ENCODE measurements at regions not wholly inside any gene's neighbourhood (a gene's known extent, or its start where the extent isn't known, plus 50 kb on each side); places are given as distances from the start of the nearest gene placed in this dataset.
"Not testable (repeated sequence)": the region's sequence is repeated elsewhere in the genome, so short reads cannot be mapped to it uniquely, and the experiment has no call there.

GRCh38 chr17:62239569-62239968 is 140.8 kb upstream of the EFCAB3 start:
- not testable (repeated sequence) for H3K4me3 ChIP-seq (ENCODE audit: insufficient read depth in 1 of 2, low read depth in 1 of 2, low read length in 2 of 2); H3K14ac ChIP-seq (ENCODE audit: low read length in 2 of 2); H3K79me1 ChIP-seq (replicated peaks; ENCODE audit: low read length, poor library complexity, severe bottlenecking); DNase-seq; H2AFZ ChIP-seq (ENCODE audit: low read depth, low read length); H2BK15ac ChIP-seq (ENCODE audit: low read depth, poor library complexity, severe bottlenecking); H2BK5ac ChIP-seq (ENCODE audit: low read depth, low read length, poor library complexity, severe bottlenecking); H3K4me1 ChIP-seq (ENCODE audit: control insufficient read depth, insufficient read depth, low read depth, low read length); H3K23ac ChIP-seq (ENCODE audit: low read length in 2 of 2); H3K4ac ChIP-seq (ENCODE audit: low read depth in 1 of 2, low read length in 2 of 2); H3K9ac ChIP-seq (ENCODE audit: low read length); H3K4me2 ChIP-seq (ENCODE audit: low read length, poor library complexity, severe bottlenecking); H3K36me3 ChIP-seq (ENCODE audit: control insufficient read depth in 1 of 2, insufficient read depth in 2 of 2, low read depth in 1 of 2, low read length in 2 of 2); H4K91ac ChIP-seq (ENCODE audit: low read length); H3K27ac ChIP-seq (ENCODE audit: low read length, poor library complexity, severe bottlenecking); H3K18ac ChIP-seq (ENCODE audit: low read depth in 1 of 2, low read length in 2 of 2); H2AK5ac ChIP-seq (ENCODE audit: low read length, severe bottlenecking); H4K8ac ChIP-seq (ENCODE audit: low read length); H3K9me3 ChIP-seq (ENCODE audit: control insufficient read depth, low read length); H2BK120ac ChIP-seq (ENCODE audit: low read depth, low read length); H2BK12ac ChIP-seq (ENCODE audit: low read length in 2 of 2)
- WGBS, result 100% methylated on average over 1 of the region's 3 CpGs
- peaks cover 0 to 13% of the 10 kb centered on the region in 2 experiments for H3K27me3 ChIP-seq (ENCODE audit: control insufficient read depth in 1 of 2, insufficient read depth in 1 of 2, low read length in 2 of 2)

GRCh38 chr17:62238551-62239338 is 141.6 kb upstream of the EFCAB3 start:
- not testable (repeated sequence) for H3K18ac ChIP-seq (ENCODE audit: low read depth in 1 of 2, low read length in 2 of 2); H4K91ac ChIP-seq (ENCODE audit: low read length); H2BK12ac ChIP-seq (ENCODE audit: low read length in 2 of 2); H2AK5ac ChIP-seq (ENCODE audit: low read length, severe bottlenecking); H2BK5ac ChIP-seq (ENCODE audit: low read depth, low read length, poor library complexity, severe bottlenecking); H3K4me1 ChIP-seq (ENCODE audit: control insufficient read depth, insufficient read depth, low read depth, low read length); H3K14ac ChIP-seq (ENCODE audit: low read length in 2 of 2); H3K36me3 ChIP-seq (ENCODE audit: control insufficient read depth in 1 of 2, insufficient read depth in 2 of 2, low read depth in 1 of 2, low read length in 2 of 2); H4K8ac ChIP-seq (ENCODE audit: low read length); H2BK120ac ChIP-seq (ENCODE audit: low read depth, low read length); H3K9me3 ChIP-seq (ENCODE audit: control insufficient read depth, low read length); H3K27ac ChIP-seq (ENCODE audit: low read length, poor library complexity, severe bottlenecking); H3K23ac ChIP-seq (ENCODE audit: low read length in 2 of 2); H3K4me3 ChIP-seq (ENCODE audit: insufficient read depth in 1 of 2, low read depth in 1 of 2, low read length in 2 of 2); H2BK15ac ChIP-seq (ENCODE audit: low read depth, poor library complexity, severe bottlenecking); H2AFZ ChIP-seq (ENCODE audit: low read depth, low read length); H3K4ac ChIP-seq (ENCODE audit: low read depth in 1 of 2, low read length in 2 of 2); DNase-seq; H3K9ac ChIP-seq (ENCODE audit: low read length); H3K79me1 ChIP-seq (replicated peaks; ENCODE audit: low read length, poor library complexity, severe bottlenecking); H3K4me2 ChIP-seq (ENCODE audit: low read length, poor library complexity, severe bottlenecking)
- peaks cover 0 to 13% of the 10 kb centered on the region in 2 experiments for H3K27me3 ChIP-seq (ENCODE audit: control insufficient read depth in 1 of 2, insufficient read depth in 1 of 2, low read length in 2 of 2)
- WGBS, result 67% methylated on average over 5 of the region's 6 CpGs

GRCh38 chr17:62233822-62234481 is 146.4 kb upstream of the EFCAB3 start:
- H3K18ac ChIP-seq (ENCODE audit: low read depth in 1 of 2, low read length in 2 of 2); H4K8ac ChIP-seq (ENCODE audit: low read length); H3K14ac ChIP-seq (ENCODE audit: low read length in 2 of 2); H3K36me3 ChIP-seq (ENCODE audit: control insufficient read depth in 1 of 2, insufficient read depth in 2 of 2, low read depth in 1 of 2, low read length in 2 of 2); H3K79me1 ChIP-seq (replicated peaks; ENCODE audit: low read length, poor library complexity, severe bottlenecking); H3K9me3 ChIP-seq (ENCODE audit: control insufficient read depth, low read length); H3K4ac ChIP-seq (ENCODE audit: low read depth in 1 of 2, low read length in 2 of 2); H3K23ac ChIP-seq (ENCODE audit: low read length in 2 of 2); H3K9ac ChIP-seq (ENCODE audit: low read length); H3K27me3 ChIP-seq (ENCODE audit: control insufficient read depth in 1 of 2, insufficient read depth in 1 of 2, low read length in 2 of 2); H2BK5ac ChIP-seq (ENCODE audit: low read depth, low read length, poor library complexity, severe bottlenecking); H3K4me1 ChIP-seq (ENCODE audit: control insufficient read depth, insufficient read depth, low read depth, low read length); H2BK15ac ChIP-seq (ENCODE audit: low read depth, poor library complexity, severe bottlenecking); H3K4me3 ChIP-seq (ENCODE audit: insufficient read depth in 1 of 2, low read depth in 1 of 2, low read length in 2 of 2); DNase-seq; H4K91ac ChIP-seq (ENCODE audit: low read length); H2AK5ac ChIP-seq (ENCODE audit: low read length, severe bottlenecking); H2BK120ac ChIP-seq (ENCODE audit: low read depth, low read length); H2BK12ac ChIP-seq (ENCODE audit: low read length in 2 of 2); H3K4me2 ChIP-seq (ENCODE audit: low read length, poor library complexity, severe bottlenecking); H2AFZ ChIP-seq (ENCODE audit: low read depth, low read length); H3K27ac ChIP-seq (ENCODE audit: low read length, poor library complexity, severe bottlenecking): not testable (repeated sequence)
- WGBS, result no CpG with 5 or more reads among the region's 2 CpGs

GRCh38 chr17:62231293-62231692 is 149.1 kb upstream of the EFCAB3 start:
- H3K4me3 ChIP-seq (ENCODE audit: insufficient read depth in 1 of 2, low read depth in 1 of 2, low read length in 2 of 2); H3K36me3 ChIP-seq (ENCODE audit: control insufficient read depth in 1 of 2, insufficient read depth in 2 of 2, low read depth in 1 of 2, low read length in 2 of 2); H3K79me1 ChIP-seq (replicated peaks; ENCODE audit: low read length, poor library complexity, severe bottlenecking); H2BK120ac ChIP-seq (ENCODE audit: low read depth, low read length); H2AFZ ChIP-seq (ENCODE audit: low read depth, low read length); H2BK15ac ChIP-seq (ENCODE audit: low read depth, poor library complexity, severe bottlenecking); H2BK5ac ChIP-seq (ENCODE audit: low read depth, low read length, poor library complexity, severe bottlenecking); H3K23ac ChIP-seq (ENCODE audit: low read length in 2 of 2); H3K4me1 ChIP-seq (ENCODE audit: control insufficient read depth, insufficient read depth, low read depth, low read length); H3K9ac ChIP-seq (ENCODE audit: low read length); H4K91ac ChIP-seq (ENCODE audit: low read length); H2BK12ac ChIP-seq (ENCODE audit: low read length in 2 of 2); H3K4me2 ChIP-seq (ENCODE audit: low read length, poor library complexity, severe bottlenecking); H3K14ac ChIP-seq (ENCODE audit: low read length in 2 of 2); H4K8ac ChIP-seq (ENCODE audit: low read length); H3K9me3 ChIP-seq (ENCODE audit: control insufficient read depth, low read length); H3K27ac ChIP-seq (ENCODE audit: low read length, poor library complexity, severe bottlenecking); H3K18ac ChIP-seq (ENCODE audit: low read depth in 1 of 2, low read length in 2 of 2); H3K4ac ChIP-seq (ENCODE audit: low read depth in 1 of 2, low read length in 2 of 2); DNase-seq; H3K27me3 ChIP-seq (ENCODE audit: control insufficient read depth in 1 of 2, insufficient read depth in 1 of 2, low read length in 2 of 2); H2AK5ac ChIP-seq (ENCODE audit: low read length, severe bottlenecking): not testable (repeated sequence)
- 89% methylated on average over 1 of the region's 5 CpGs for WGBS

All from mesenchymal stem cell (in vitro differentiated cells and primary cell).